ENCODE measurements at regions not wholly inside any gene's neighbourhood (a gene's known extent, or its start where the extent isn't known, plus 50 kb on each side); places are given as distances from the start of the nearest gene placed in this dataset.

DNA sequence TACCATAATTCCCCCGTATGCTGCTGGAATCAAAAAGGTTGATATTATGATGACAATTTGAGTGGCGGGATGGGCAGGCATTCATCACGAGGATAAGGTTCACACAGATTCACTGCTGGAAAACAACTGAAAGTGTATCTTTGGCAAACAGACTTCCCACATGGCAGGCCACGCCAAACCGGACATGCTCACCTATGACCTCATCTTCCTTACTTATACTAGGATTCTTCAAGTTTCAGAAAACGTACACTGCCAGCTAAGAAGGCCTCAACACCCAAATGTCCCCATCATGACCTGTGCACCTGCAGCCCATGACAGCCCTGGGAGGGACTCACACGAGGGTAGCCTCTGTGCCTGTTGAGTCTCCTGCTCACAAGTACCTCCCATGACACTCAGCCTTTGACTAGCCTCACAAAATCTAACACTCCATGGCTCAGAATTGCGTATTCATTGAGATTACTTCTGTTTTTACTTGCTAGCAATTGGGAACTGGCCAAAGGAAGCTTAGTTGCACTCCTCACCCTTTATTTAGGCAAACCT is 259.0 kb upstream of the GHITM start:
- no peaks in the 10 kb centered on the region; the same call in 1 of the 2 replicates for H3K27me3 ChIP-seq (ENCODE audit: insufficient read depth, low read length)
- no peaks in the 10 kb centered on the region for H3K9me3 ChIP-seq (ENCODE audit: control insufficient read depth in 1 of 2, insufficient read depth in 1 of 2, low read depth in 1 of 2, low read length in 2 of 2)
- H2AFZ ChIP-seq (ENCODE audit: low read depth, low read length, poor library complexity, severe bottlenecking) = no peak overlapping the region
- no peak overlapping the region for H3K9ac ChIP-seq (ENCODE audit: low read length)
- DNase-seq (ENCODE audit: low read depth, low spot score) = no peak
- BruUV-seq (replicated peaks) = no TSS peak
- no peak overlapping the region for H3K4me3 ChIP-seq (replicated peaks in 1 of 2; ENCODE audit: low read depth in 1 of 2, low read length in 2 of 2)
- H3K4me2 ChIP-seq (ENCODE audit: low read length) = no peak overlapping the region
- no peaks in the 10 kb centered on the region for H3K4me1 ChIP-seq (ENCODE audit: control insufficient read depth in 1 of 2, insufficient read depth in 2 of 2, low read length in 2 of 2)
- intact Hi-C loops (cut with micrococcal nuclease) = no loop called here
- POLR2A ChIA-PET = no interaction called here
- H4K20me1 ChIP-seq (ENCODE audit: insufficient read depth) = no peaks in the 10 kb centered on the region
- no peaks in the 10 kb centered on the region for H3K9me2 ChIP-seq (ENCODE audit: insufficient read depth)
- ATAC-seq = no peak
- CTCF ChIA-PET = no interaction called here
- RAD21 ChIA-PET (ENCODE audit: low non-redundant PET in 1 of 2, low total read pairs in 2 of 2, uncharacterized antibody in 2 of 2, unreplicated experiment in 2 of 2) = no interaction called here
- H3K36me3 ChIP-seq (ENCODE audit: control insufficient read depth in 1 of 2, insufficient read depth in 2 of 2, low read length in 2 of 2) = no peaks in the 10 kb centered on the region
- no peaks in the 10 kb centered on the region for H3K79me2 ChIP-seq (ENCODE audit: insufficient read depth, low read length)
- TF ChIP-seq EZH2 (IDR thresholded peaks at IDR 0.05) (no peak), ELF1 (IDR thresholded peaks at IDR 0.05; ENCODE audit: borderline replicate concordance, low read depth) (no peak), SIN3A (IDR thresholded peaks at IDR 0.05; ENCODE audit: low read depth) (no peak), POLR2A (IDR thresholded peaks at IDR 0.05; ENCODE audit: borderline replicate concordance, extremely low read depth, insufficient read depth, insufficient read length) (no peak), RAD21 (IDR thresholded peaks at IDR 0.05; ENCODE audit: low read depth) (no peak), FOSL1 (IDR thresholded peaks at IDR 0.05; ENCODE audit: low read depth) (no peak), ZNF274 (IDR thresholded peaks at IDR 0.05; ENCODE audit: low read depth, low read length) (no peak), CBX3 (IDR thresholded peaks at IDR 0.05; ENCODE audit: low read depth) (no peak), ZFX (IDR thresholded peaks at IDR 0.05) (no peak), EZH2phosphoT487 (IDR thresholded peaks at IDR 0.05; ENCODE audit: borderline replicate concordance) (no peak), POLR2AphosphoS5 (IDR thresholded peaks at IDR 0.05; ENCODE audit: low read depth, low read length) (no peak), EGR1 (IDR thresholded peaks at IDR 0.05; ENCODE audit: low read depth) (no peak)
- TF ChIP-seq, protein P1, sequence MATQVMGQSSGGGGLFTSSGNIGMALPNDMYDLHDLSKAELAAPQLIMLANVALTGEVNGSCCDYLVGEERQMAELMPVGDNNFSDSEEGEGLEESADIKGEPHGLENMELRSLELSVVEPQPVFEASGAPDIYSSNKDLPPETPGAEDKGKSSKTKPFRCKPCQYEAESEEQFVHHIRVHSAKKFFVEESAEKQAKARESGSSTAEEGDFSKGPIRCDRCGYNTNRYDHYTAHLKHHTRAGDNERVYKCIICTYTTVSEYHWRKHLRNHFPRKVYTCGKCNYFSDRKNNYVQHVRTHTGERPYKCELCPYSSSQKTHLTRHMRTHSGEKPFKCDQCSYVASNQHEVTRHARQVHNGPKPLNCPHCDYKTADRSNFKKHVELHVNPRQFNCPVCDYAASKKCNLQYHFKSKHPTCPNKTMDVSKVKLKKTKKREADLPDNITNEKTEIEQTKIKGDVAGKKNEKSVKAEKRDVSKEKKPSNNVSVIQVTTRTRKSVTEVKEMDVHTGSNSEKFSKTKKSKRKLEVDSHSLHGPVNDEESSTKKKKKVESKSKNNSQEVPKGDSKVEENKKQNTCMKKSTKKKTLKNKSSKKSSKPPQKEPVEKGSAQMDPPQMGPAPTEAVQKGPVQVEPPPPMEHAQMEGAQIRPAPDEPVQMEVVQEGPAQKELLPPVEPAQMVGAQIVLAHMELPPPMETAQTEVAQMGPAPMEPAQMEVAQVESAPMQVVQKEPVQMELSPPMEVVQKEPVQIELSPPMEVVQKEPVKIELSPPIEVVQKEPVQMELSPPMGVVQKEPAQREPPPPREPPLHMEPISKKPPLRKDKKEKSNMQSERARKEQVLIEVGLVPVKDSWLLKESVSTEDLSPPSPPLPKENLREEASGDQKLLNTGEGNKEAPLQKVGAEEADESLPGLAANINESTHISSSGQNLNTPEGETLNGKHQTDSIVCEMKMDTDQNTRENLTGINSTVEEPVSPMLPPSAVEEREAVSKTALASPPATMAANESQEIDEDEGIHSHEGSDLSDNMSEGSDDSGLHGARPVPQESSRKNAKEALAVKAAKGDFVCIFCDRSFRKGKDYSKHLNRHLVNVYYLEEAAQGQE (IDR thresholded peaks at IDR 0.05; ENCODE audit: low read depth) = no peak
- TF ChIP-seq, protein P2, sequence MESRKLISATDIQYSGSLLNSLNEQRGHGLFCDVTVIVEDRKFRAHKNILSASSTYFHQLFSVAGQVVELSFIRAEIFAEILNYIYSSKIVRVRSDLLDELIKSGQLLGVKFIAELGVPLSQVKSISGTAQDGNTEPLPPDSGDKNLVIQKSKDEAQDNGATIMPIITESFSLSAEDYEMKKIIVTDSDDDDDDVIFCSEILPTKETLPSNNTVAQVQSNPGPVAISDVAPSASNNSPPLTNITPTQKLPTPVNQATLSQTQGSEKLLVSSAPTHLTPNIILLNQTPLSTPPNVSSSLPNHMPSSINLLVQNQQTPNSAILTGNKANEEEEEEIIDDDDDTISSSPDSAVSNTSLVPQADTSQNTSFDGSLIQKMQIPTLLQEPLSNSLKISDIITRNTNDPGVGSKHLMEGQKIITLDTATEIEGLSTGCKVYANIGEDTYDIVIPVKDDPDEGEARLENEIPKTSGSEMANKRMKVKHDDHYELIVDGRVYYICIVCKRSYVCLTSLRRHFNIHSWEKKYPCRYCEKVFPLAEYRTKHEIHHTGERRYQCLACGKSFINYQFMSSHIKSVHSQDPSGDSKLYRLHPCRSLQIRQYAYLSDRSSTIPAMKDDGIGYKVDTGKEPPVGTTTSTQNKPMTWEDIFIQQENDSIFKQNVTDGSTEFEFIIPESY (IDR thresholded peaks at IDR 0.05; ENCODE audit: extremely low read depth, insufficient replicate concordance, low read length) = no peak
- TF ChIP-seq, protein P3, sequence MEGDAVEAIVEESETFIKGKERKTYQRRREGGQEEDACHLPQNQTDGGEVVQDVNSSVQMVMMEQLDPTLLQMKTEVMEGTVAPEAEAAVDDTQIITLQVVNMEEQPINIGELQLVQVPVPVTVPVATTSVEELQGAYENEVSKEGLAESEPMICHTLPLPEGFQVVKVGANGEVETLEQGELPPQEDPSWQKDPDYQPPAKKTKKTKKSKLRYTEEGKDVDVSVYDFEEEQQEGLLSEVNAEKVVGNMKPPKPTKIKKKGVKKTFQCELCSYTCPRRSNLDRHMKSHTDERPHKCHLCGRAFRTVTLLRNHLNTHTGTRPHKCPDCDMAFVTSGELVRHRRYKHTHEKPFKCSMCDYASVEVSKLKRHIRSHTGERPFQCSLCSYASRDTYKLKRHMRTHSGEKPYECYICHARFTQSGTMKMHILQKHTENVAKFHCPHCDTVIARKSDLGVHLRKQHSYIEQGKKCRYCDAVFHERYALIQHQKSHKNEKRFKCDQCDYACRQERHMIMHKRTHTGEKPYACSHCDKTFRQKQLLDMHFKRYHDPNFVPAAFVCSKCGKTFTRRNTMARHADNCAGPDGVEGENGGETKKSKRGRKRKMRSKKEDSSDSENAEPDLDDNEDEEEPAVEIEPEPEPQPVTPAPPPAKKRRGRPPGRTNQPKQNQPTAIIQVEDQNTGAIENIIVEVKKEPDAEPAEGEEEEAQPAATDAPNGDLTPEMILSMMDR (IDR thresholded peaks at IDR 0.05 in 2 of 3, conservative IDR thresholded peaks at IDR 0.05 in 1 of 3; ENCODE audit: borderline replicate concordance in 1 of 3, insufficient read depth in 1 of 3, low read depth in 2 of 3, low read length in 2 of 3) = no peak
- no peak overlapping the region for H3K27ac ChIP-seq (ENCODE audit: low read depth, low read length)

Data from HCT116 (cell line).